ENCODE measurements at regions not wholly inside any gene's neighbourhood (a gene's known extent, or its start where the extent isn't known, plus 50 kb on each side); places are given as distances from the start of the nearest gene placed in this dataset.

DNA sequence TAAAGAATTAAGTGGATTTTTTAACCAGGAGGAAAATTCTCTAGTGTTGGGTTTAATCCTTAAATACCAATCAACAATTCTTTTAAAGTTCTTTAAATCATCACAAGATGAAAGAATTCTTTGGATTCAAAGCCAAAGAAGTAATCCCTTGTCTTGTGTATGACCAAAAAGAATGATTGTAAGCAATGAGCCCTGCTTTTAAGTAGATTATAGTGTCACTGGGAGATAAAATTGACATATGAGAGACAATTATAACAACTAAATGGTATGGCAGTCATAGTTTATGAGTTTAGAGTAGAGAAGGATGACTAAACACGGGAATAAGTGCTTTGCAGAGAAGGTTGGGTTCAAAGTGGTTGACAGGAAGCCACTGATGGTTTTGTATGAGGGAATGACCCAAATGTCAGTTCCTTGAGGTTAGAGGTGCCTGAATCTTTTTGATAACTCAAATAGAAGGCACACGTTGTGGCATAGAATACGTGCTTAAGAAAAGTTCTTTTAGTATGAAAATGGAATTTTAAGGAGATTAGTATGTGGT, 199.6 kb upstream of the TCF4 start:
- TF ChIP-seq GATA3 (IDR thresholded peaks at IDR 0.05; ENCODE audit: low read depth, low read length): no peak
- TF ChIP-seq GATA2 (IDR thresholded peaks at IDR 0.05; ENCODE audit: low read depth, low read length): no peak

Data from SH-SY5Y (cell line).